ENCODE measurements at regions not wholly inside any gene's neighbourhood (a gene's known extent, or its start where the extent isn't known, plus 50 kb on each side); places are given as distances from the start of the nearest gene placed in this dataset.

DNA sequence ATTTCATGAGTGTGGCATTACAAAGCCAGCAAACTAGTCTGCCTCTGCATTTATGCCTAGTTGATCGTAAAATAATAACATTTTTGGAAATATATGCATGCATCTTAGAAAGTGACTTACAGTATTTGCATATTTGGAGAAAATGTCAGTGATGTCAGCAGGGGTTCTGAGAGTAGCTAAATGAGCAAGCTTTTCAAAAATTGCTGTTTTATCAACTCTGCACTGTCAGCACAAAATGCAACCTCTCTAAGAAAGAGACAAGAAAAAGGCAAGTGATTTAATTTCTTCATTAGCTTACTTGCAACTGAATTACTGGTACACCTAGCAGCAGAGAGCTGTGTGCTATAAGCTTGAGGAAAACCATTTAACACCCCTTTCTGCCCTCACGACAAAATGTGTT is 632.5 kb upstream of the MMS22L start:
- H3K27me3 ChIP-seq = no peaks in the 10 kb centered on the region
- TF ChIP-seq EP300 (IDR thresholded peaks at IDR 0.05) (no peak), POLR2A (IDR thresholded peaks at IDR 0.05) (no peak), POLR2AphosphoS5 (IDR thresholded peaks at IDR 0.05) (no peak)
- TF ChIP-seq, protein P1, sequence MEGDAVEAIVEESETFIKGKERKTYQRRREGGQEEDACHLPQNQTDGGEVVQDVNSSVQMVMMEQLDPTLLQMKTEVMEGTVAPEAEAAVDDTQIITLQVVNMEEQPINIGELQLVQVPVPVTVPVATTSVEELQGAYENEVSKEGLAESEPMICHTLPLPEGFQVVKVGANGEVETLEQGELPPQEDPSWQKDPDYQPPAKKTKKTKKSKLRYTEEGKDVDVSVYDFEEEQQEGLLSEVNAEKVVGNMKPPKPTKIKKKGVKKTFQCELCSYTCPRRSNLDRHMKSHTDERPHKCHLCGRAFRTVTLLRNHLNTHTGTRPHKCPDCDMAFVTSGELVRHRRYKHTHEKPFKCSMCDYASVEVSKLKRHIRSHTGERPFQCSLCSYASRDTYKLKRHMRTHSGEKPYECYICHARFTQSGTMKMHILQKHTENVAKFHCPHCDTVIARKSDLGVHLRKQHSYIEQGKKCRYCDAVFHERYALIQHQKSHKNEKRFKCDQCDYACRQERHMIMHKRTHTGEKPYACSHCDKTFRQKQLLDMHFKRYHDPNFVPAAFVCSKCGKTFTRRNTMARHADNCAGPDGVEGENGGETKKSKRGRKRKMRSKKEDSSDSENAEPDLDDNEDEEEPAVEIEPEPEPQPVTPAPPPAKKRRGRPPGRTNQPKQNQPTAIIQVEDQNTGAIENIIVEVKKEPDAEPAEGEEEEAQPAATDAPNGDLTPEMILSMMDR (IDR thresholded peaks at IDR 0.05) = no peak
- intact Hi-C loops (cut with DNase I) = no loop called here
- 62 to 64% methylated on average over 2 of the region's 2 CpGs for WGBS, 2 donors
- no peaks in the 10 kb centered on the region for H3K4me1 ChIP-seq
- DNase-seq = no peak
- no peak overlapping the region for H3K27ac ChIP-seq
- no peaks in the 10 kb centered on the region for H3K36me3 ChIP-seq
- no peaks in the 10 kb centered on the region for H3K9me3 ChIP-seq
- no peak overlapping the region for H3K4me3 ChIP-seq

DNA sequence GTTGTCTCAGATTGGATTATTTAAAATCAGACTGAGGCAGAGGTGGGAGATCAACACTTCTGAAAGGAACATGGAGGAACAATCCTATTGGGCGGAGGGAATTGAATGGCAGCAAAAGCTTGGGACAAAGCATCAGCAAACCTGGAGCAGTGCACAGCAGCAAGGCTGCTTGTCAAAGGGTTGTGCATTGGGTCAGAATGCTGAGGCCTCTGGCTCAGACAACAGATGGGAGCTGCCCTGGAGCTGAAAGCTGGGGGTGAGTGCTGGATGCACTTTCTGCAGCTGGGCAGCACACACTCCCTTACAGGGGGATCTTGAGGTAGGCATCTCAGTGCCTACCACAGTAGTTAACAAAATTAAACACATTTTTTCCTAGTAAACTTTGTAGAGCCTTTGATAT is 634.4 kb upstream of the MMS22L start:
- Histone ChIP-seq H3K4me1 (no peaks in the 10 kb centered on the region), H3K4me3 (no peak overlapping the region), H3K27ac (no peak overlapping the region), H3K36me3 (no peaks in the 10 kb centered on the region), H3K27me3 (no peaks in the 10 kb centered on the region), H3K9me3 (no peaks in the 10 kb centered on the region)
- 91 to 95% methylated on average over 1 of the region's 1 CpG for WGBS, 2 donors
- intact Hi-C loops (cut with DNase I) = no loop called here
- no peak for DNase-seq
- TF ChIP-seq POLR2AphosphoS5 (IDR thresholded peaks at IDR 0.05) (no peak), EP300 (IDR thresholded peaks at IDR 0.05) (no peak), POLR2A (IDR thresholded peaks at IDR 0.05) (no peak)
- TF ChIP-seq, protein P1 (IDR thresholded peaks at IDR 0.05) = no peak

DNA sequence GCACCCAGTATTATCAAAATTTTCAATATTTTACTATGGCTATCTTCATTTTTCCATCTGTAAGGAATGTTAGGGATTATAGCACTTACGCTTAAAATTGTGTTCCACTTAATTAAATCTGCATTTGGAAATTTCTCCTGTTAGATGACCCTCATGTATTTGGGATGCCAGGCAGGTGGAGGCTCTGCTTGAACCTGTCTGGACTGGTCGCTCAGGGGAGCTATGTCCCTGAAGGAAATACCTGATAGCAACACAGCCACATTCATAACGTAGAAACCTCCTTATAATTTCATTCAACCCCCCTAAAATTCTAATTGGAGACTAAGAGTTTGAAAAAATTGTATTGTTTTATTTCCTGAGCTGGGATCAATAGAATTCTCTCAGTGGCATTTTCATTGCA is 636.0 kb upstream of the MMS22L start:
- Histone ChIP-seq H3K27me3 (no peaks in the 10 kb centered on the region), H3K36me3 (no peaks in the 10 kb centered on the region), H3K4me3 (no peak overlapping the region), H3K4me1 (no peaks in the 10 kb centered on the region), H3K27ac (no peak overlapping the region), H3K9me3 (no peaks in the 10 kb centered on the region)
- TF ChIP-seq, protein P1 (IDR thresholded peaks at IDR 0.05) = no peak
- TF ChIP-seq POLR2A (IDR thresholded peaks at IDR 0.05) (no peak), POLR2AphosphoS5 (IDR thresholded peaks at IDR 0.05) (no peak), EP300 (IDR thresholded peaks at IDR 0.05) (no peak)
- intact Hi-C loops (cut with DNase I) = no loop called here
- WGBS, 2 donors = 76 to 77% methylated on average over 3 of the region's 3 CpGs
- DNase-seq = no peak

DNA sequence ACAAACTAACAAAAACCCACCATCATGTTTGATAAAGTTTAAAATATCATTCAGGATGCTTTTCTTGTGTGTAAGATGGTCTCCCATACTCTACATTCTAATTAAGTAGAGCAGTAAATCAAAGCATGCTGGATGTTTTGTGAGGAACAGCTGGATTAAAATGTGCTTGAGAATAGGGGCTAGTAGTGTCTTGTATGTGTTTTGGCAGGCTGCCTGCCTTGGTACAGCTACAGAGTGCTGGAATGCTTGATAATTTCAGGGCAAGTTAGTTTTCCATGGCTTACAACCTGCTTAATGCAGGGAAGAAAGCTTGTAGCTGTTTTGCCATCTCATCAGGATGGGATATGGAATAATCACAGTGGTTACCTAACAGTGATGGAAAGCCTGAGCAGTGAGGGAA is 636.6 kb upstream of the MMS22L start:
- intact Hi-C loops (cut with DNase I) = no loop called here
- Histone ChIP-seq H3K9me3 (no peaks in the 10 kb centered on the region), H3K4me3 (no peak overlapping the region), H3K4me1 (no peaks in the 10 kb centered on the region), H3K27me3 (no peaks in the 10 kb centered on the region), H3K27ac (no peak overlapping the region), H3K36me3 (no peaks in the 10 kb centered on the region)
- TF ChIP-seq POLR2A (IDR thresholded peaks at IDR 0.05) = no peak
- TF ChIP-seq, protein P1 (IDR thresholded peaks at IDR 0.05) = no peak
- no peak for TF ChIP-seq POLR2AphosphoS5 (IDR thresholded peaks at IDR 0.05)
- TF ChIP-seq EP300 (IDR thresholded peaks at IDR 0.05) = no peak
- DNase-seq = no peak

DNA sequence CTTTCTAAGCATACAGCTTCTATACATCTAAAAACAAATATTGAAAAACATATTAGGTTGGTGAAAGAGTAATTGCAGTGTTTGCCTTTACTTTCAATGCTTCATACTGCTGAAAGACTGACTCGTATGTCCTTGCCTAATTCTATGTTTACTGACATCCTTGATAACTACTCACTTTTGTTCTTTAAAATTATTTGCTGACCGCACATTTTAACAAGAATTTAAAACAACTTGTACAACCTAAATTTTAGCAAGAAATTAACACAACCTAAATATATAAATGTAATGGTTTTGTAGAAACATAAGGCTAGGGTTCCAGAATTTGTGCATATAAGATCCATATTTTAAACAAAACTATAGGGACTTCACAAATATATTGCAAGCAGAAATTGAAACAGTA is 640.2 kb upstream of the MMS22L start:
- Histone ChIP-seq H3K4me3 (no peak overlapping the region), H3K4me1 (no peaks in the 10 kb centered on the region), H3K36me3 (no peaks in the 10 kb centered on the region), H3K27ac (no peak overlapping the region), H3K27me3 (no peaks in the 10 kb centered on the region), H3K9me3 (no peaks in the 10 kb centered on the region)
- WGBS, 2 donors = 69% methylated on average over 2 of the region's 2 CpGs
- TF ChIP-seq POLR2AphosphoS5 (IDR thresholded peaks at IDR 0.05) = no peak
- TF ChIP-seq EP300 (IDR thresholded peaks at IDR 0.05) = no peak
- no peak for TF ChIP-seq POLR2A (IDR thresholded peaks at IDR 0.05)
- TF ChIP-seq, protein P1 (IDR thresholded peaks at IDR 0.05) = no peak
- intact Hi-C loops (cut with DNase I) = no loop called here
- DNase-seq = no peak

Data from sigmoid colon (tissue), 6 donors.